Suprapubic skin (tissue), 3 donors: ENCODE measurements at regions not wholly inside any gene's neighbourhood (a gene's known extent, or its start where the extent isn't known, plus 50 kb on each side); places are given as distances from the start of the nearest gene placed in this dataset.

ENCODE experiments used
- CTCF ChIP-seq, 2 donors: fragments of 200-600 bp in 1 of 2; fragments of 450-650 bp in 1 of 2; sonication (generic) in 1 of 2; IDR thresholded peaks; one replicate each; pipeline ENCODE4 v1.5.1; 2016 to 2019; ENCODE audit warnings: antibody characterized with exemption in 2 of 2, mild to moderate bottlenecking in 1 of 2, moderate library complexity in 1 of 2
- POLR2A ChIP-seq, 2 donors: fragments of 450-650 bp; IDR thresholded peaks; one replicate each; pipeline ENCODE4 v1.6.1; 2017; ENCODE audit warnings: antibody characterized with exemption in 2 of 2, mild to moderate bottlenecking in 2 of 2, moderate library complexity in 2 of 2

- TF ChIP-seq POLR2A (IDR thresholded peaks at IDR 0.05) (no peak), CTCF (IDR thresholded peaks at IDR 0.05) (no peak)
Observed at GRCh38 chr14:48580692-48581091, 905.3 kb upstream of the MDGA2 start.
